HEK293 (cell line): ENCODE measurements at regions not wholly inside any gene's neighbourhood (a gene's known extent, or its start where the extent isn't known, plus 50 kb on each side); places are given as distances from the start of the nearest gene placed in this dataset.

Source experiments
- CTCF ChIA-PET: fragments of 350-600 bp; formaldehyde crosslinking; extraction: SDS; loops from one replicate; lab custom pipeline; 2021; ENCODE audit warnings: antibody characterized with exemption; lab: Yijun Ruan, JAX
- POLR2A ChIA-PET: fragments of 300-600 bp; formaldehyde crosslinking; extraction: SDS; loops from one replicate; lab custom pipeline; 2020; ENCODE audit warnings: antibody characterized with exemption, inconsistent platforms; lab: Yijun Ruan, JAX
- H3K27ac ChIP-seq: fragments of 200-500 bp; sonication (Bioruptor generic); 2 replicates; pipeline ENCODE4 v1.5.1; 2014; ENCODE audit warnings: low read depth, low read length, control low read depth, inconsistent platforms; ENCODE audit errors: extremely low read depth
- H3K36me3 ChIP-seq, 2 experiments: fragments of 200-500 bp in 1 of 2; sonication (Bioruptor generic) in 1 of 2; 1 replicate in 1 of 2; 2 replicates in 1 of 2; pipeline ENCODE4 v1.5.1; 2014 to 2017; ENCODE audit warnings: inconsistent platforms in 2 of 2, low read length in 2 of 2; ENCODE audit not compliant: control insufficient read depth in 2 of 2, insufficient read depth in 1 of 2
- H3K4me1 ChIP-seq: fragments of 200-500 bp; sonication (Bioruptor generic); 2 replicates; pipeline ENCODE4 v1.5.1; 2014; ENCODE audit warnings: mild to moderate bottlenecking, low read length, inconsistent platforms; ENCODE audit not compliant: control insufficient read depth, insufficient read depth
- H3K4me3 ChIP-seq: 2 replicates; pipeline ENCODE4 v1.5.1; 2011; ENCODE audit warnings: low read depth, mild to moderate bottlenecking, control low read depth, low read length, moderate library complexity
- H3K9me3 ChIP-seq: fragments of 200-500 bp; sonication (Bioruptor generic); 2 replicates; pipeline ENCODE4 v1.5.1; 2014; ENCODE audit warnings: low read depth, low read length, inconsistent platforms; ENCODE audit not compliant: control insufficient read depth, insufficient read depth
- HOXA7 ChIP-seq: sonication (generic); formaldehyde crosslinking; IDR thresholded peaks from 2 replicates; pipeline ENCODE4 v1.8.1; 2022; ENCODE audit warnings: missing genetic modification reagents, borderline replicate concordance
- IKZF3 ChIP-seq: fragments of 450-650 bp; IDR thresholded peaks from 2 replicates; pipeline ENCODE4 v1.5.0; 2018; ENCODE audit warnings: missing biosample characterization, mild to moderate bottlenecking, missing genetic modification characterization, moderate library complexity
- KLF17 ChIP-seq: fragments of 450-650 bp; formaldehyde crosslinking; IDR thresholded peaks from 2 replicates; pipeline ENCODE4 v1.5.1; 2016; ENCODE audit warnings: missing biosample characterization, missing genetic modification characterization
- MZF1 ChIP-seq: fragments of 450-650 bp; formaldehyde crosslinking; IDR thresholded peaks from 2 replicates; pipeline ENCODE4 v1.5.1; 2017; ENCODE audit warnings: missing biosample characterization, missing genetic modification characterization, borderline replicate concordance
- REPIN1 ChIP-seq: fragments of 450-650 bp; formaldehyde crosslinking; IDR thresholded peaks from 2 replicates; pipeline ENCODE4 v1.5.1; 2017; ENCODE audit warnings: missing biosample characterization, missing genetic modification characterization, low read depth
- ZBTB21 ChIP-seq: fragments of 450-650 bp; formaldehyde crosslinking; IDR thresholded peaks from 2 replicates; pipeline ENCODE4 v1.5.1; 2017; ENCODE audit warnings: missing biosample characterization, missing genetic modification characterization
- ZBTB7A ChIP-seq: fragments of 450-650 bp; formaldehyde crosslinking; IDR thresholded peaks from 2 replicates; pipeline ENCODE4 v1.5.1; 2016; ENCODE audit warnings: low read depth, missing biosample characterization, missing genetic modification characterization
- ZFP3 ChIP-seq: fragments of 450-650 bp; formaldehyde crosslinking; IDR thresholded peaks from 2 replicates; pipeline ENCODE4 v1.5.1; 2016; ENCODE audit warnings: low read depth, missing biosample characterization, missing genetic modification characterization
- ZNF155 ChIP-seq: fragments of 450-650 bp; formaldehyde crosslinking; IDR thresholded peaks from 2 replicates; pipeline ENCODE4 v1.5.1; 2016; ENCODE audit warnings: missing biosample characterization, missing genetic modification characterization
- ZNF175 ChIP-seq: fragments of 450-650 bp; formaldehyde crosslinking; IDR thresholded peaks from 2 replicates; pipeline ENCODE4 v1.5.1; 2016; ENCODE audit warnings: missing biosample characterization, missing genetic modification characterization
- ZNF2 ChIP-seq: fragments of 450-650 bp; formaldehyde crosslinking; IDR thresholded peaks from 2 replicates; pipeline ENCODE4 v1.5.1; 2016; ENCODE audit warnings: missing biosample characterization, missing genetic modification characterization
- ZNF266 ChIP-seq: fragments of 450-650 bp; formaldehyde crosslinking; IDR thresholded peaks from 2 replicates; pipeline ENCODE4 v1.5.1; 2016; ENCODE audit warnings: missing biosample characterization, missing genetic modification characterization, low read depth
- ZNF488 ChIP-seq: fragments of 450-650 bp; formaldehyde crosslinking; IDR thresholded peaks from 2 replicates; pipeline ENCODE4 v1.5.1; 2016; ENCODE audit warnings: missing biosample characterization, missing genetic modification characterization
- ZNF600 ChIP-seq: fragments of 450-650 bp; formaldehyde crosslinking; IDR thresholded peaks from 2 replicates; pipeline ENCODE4 v1.5.1; 2016; ENCODE audit warnings: missing biosample characterization, missing genetic modification characterization
- ZSCAN5A ChIP-seq: fragments of 450-650 bp; formaldehyde crosslinking; IDR thresholded peaks from 2 replicates; pipeline ENCODE4 v1.5.1; 2016; ENCODE audit warnings: missing biosample characterization, missing genetic modification characterization
- TF ChIP-seq, protein P1 (sequence below): fragments of 450-650 bp; formaldehyde crosslinking; IDR thresholded peaks from 2 replicates; pipeline ENCODE4 v1.5.1; 2017; ENCODE audit warnings: missing biosample characterization, missing genetic modification characterization
- TF ChIP-seq, protein P2 (sequence below): fragments of 450-650 bp; formaldehyde crosslinking; IDR thresholded peaks from 2 replicates; pipeline ENCODE4 v1.5.1; 2016; ENCODE audit warnings: missing biosample characterization, missing genetic modification characterization
- TF ChIP-seq, protein P3 (sequence below): fragments of 450-650 bp; formaldehyde crosslinking; IDR thresholded peaks from 2 replicates; pipeline ENCODE4 v1.5.1; 2016; ENCODE audit warnings: missing biosample characterization, missing genetic modification characterization
- TF ChIP-seq, protein P4 (sequence below): fragments of 450-650 bp; formaldehyde crosslinking; conservative IDR thresholded peaks from 2 replicates; pipeline ENCODE4 v1.5.1; 2016; ENCODE audit warnings: low read depth, missing biosample characterization, missing genetic modification characterization
- TF ChIP-seq, protein P5 (sequence below): fragments of 450-650 bp; formaldehyde crosslinking; IDR thresholded peaks from 2 replicates; pipeline ENCODE4 v1.5.1; 2016; ENCODE audit warnings: missing biosample characterization, missing genetic modification characterization

GRCh38 chr14:65800694-65801093, 388.2 kb downstream of the FUT8 start:
- ChIA-PET POLR2A (no interaction called here), CTCF (no interaction called here)
- Histone ChIP-seq H3K9me3 (no peaks in the 10 kb centered on the region), H3K4me3 (no peak overlapping the region), H3K4me1 (no peaks in the 10 kb centered on the region), H3K27ac (no peak overlapping the region), H3K36me3 (no peaks in the 10 kb centered on the region)
- no peak for TF ChIP-seq ZNF175 (tag by site-specific recombination)
- TF ChIP-seq, protein P1, sequence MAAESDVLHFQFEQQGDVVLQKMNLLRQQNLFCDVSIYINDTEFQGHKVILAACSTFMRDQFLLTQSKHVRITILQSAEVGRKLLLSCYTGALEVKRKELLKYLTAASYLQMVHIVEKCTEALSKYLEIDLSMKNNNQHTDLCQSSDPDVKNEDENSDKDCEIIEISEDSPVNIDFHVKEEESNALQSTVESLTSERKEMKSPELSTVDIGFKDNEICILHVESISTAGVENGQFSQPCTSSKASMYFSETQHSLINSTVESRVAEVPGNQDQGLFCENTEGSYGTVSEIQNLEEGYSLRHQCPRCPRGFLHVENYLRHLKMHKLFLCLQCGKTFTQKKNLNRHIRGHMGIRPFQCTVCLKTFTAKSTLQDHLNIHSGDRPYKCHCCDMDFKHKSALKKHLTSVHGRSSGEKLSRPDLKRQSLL, result no peak
- no peak for TF ChIP-seq HOXA7 (CRISPR knock-in tag)
- TF ChIP-seq, protein P2, sequence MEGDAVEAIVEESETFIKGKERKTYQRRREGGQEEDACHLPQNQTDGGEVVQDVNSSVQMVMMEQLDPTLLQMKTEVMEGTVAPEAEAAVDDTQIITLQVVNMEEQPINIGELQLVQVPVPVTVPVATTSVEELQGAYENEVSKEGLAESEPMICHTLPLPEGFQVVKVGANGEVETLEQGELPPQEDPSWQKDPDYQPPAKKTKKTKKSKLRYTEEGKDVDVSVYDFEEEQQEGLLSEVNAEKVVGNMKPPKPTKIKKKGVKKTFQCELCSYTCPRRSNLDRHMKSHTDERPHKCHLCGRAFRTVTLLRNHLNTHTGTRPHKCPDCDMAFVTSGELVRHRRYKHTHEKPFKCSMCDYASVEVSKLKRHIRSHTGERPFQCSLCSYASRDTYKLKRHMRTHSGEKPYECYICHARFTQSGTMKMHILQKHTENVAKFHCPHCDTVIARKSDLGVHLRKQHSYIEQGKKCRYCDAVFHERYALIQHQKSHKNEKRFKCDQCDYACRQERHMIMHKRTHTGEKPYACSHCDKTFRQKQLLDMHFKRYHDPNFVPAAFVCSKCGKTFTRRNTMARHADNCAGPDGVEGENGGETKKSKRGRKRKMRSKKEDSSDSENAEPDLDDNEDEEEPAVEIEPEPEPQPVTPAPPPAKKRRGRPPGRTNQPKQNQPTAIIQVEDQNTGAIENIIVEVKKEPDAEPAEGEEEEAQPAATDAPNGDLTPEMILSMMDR (tag by site-specific recombination), result no peak
- TF ChIP-seq ZFP3, result no peak
- no peak for TF ChIP-seq ZNF2 (tag by site-specific recombination)
- TF ChIP-seq ZNF600, result no peak
- TF ChIP-seq ZNF266 (tag by site-specific recombination), result no peak
- TF ChIP-seq, protein P3, sequence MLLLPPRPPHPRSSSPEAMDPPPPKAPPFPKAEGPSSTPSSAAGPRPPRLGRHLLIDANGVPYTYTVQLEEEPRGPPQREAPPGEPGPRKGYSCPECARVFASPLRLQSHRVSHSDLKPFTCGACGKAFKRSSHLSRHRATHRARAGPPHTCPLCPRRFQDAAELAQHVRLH (tag by site-specific recombination), result no peak
- TF ChIP-seq MZF1 (tag by site-specific recombination), result no peak
- TF ChIP-seq, protein P4, sequence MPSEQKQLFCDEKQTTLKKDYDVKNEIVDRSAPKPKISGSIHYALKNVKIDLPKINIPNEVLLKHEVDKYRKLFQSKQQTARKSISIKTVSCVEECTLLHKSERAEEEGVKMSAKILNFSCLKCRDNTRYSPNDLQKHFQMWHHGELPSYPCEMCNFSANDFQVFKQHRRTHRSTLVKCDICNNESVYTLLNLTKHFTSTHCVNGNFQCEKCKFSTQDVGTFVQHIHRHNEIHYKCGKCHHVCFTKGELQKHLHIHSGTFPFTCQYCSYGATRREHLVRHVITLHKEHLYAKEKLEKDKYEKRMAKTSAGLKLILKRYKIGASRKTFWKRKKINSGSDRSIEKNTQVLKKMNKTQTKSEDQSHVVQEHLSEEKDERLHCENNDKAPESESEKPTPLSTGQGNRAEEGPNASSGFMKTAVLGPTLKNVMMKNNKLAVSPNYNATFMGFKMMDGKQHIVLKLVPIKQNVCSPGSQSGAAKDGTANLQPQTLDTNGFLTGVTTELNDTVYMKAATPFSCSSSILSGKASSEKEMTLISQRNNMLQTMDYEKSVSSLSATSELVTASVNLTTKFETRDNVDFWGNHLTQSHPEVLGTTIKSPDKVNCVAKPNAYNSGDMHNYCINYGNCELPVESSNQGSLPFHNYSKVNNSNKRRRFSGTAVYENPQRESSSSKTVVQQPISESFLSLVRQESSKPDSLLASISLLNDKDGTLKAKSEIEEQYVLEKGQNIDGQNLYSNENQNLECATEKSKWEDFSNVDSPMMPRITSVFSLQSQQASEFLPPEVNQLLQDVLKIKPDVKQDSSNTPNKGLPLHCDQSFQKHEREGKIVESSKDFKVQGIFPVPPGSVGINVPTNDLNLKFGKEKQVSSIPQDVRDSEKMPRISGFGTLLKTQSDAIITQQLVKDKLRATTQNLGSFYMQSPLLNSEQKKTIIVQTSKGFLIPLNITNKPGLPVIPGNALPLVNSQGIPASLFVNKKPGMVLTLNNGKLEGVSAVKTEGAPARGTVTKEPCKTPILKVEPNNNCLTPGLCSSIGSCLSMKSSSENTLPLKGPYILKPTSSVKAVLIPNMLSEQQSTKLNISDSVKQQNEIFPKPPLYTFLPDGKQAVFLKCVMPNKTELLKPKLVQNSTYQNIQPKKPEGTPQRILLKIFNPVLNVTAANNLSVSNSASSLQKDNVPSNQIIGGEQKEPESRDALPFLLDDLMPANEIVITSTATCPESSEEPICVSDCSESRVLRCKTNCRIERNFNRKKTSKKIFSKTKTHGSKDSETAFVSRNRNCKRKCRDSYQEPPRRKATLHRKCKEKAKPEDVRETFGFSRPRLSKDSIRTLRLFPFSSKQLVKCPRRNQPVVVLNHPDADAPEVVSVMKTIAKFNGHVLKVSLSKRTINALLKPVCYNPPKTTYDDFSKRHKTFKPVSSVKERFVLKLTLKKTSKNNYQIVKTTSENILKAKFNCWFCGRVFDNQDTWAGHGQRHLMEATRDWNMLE (tag by site-specific recombination), result no peak
- TF ChIP-seq ZNF488 (tag by site-specific recombination), result no peak
- TF ChIP-seq, protein P5, sequence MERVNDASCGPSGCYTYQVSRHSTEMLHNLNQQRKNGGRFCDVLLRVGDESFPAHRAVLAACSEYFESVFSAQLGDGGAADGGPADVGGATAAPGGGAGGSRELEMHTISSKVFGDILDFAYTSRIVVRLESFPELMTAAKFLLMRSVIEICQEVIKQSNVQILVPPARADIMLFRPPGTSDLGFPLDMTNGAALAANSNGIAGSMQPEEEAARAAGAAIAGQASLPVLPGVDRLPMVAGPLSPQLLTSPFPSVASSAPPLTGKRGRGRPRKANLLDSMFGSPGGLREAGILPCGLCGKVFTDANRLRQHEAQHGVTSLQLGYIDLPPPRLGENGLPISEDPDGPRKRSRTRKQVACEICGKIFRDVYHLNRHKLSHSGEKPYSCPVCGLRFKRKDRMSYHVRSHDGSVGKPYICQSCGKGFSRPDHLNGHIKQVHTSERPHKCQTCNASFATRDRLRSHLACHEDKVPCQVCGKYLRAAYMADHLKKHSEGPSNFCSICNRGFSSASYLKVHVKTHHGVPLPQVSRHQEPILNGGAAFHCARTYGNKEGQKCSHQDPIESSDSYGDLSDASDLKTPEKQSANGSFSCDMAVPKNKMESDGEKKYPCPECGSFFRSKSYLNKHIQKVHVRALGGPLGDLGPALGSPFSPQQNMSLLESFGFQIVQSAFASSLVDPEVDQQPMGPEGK (tag by site-specific recombination), result no peak
- TF ChIP-seq ZBTB21 (tag by site-specific recombination), result no peak
- TF ChIP-seq ZNF155 (tag by site-specific recombination), result no peak
- TF ChIP-seq ZBTB7A (tag by site-specific recombination), result no peak
- TF ChIP-seq REPIN1 (tag by site-specific recombination), result no peak
- no peak for TF ChIP-seq IKZF3 (tag by site-specific recombination)
- TF ChIP-seq ZSCAN5A (tag by site-specific recombination), result no peak
- TF ChIP-seq KLF17 (tag by site-specific recombination), result no peak
